HG03103 (cell line): ENCODE measurements at regions not wholly inside any gene's neighbourhood (a gene's known extent, or its start where the extent isn't known, plus 50 kb on each side); places are given as distances from the start of the nearest gene placed in this dataset.

Experiments
- ATAC-seq: cut with Tn5 transposase; IDR thresholded peaks from one replicate; pipeline ENCODE4 v1.9.1; 2021; ENCODE audit warnings: low read depth; ENCODE audit not compliant: unreplicated experiment

DNA sequence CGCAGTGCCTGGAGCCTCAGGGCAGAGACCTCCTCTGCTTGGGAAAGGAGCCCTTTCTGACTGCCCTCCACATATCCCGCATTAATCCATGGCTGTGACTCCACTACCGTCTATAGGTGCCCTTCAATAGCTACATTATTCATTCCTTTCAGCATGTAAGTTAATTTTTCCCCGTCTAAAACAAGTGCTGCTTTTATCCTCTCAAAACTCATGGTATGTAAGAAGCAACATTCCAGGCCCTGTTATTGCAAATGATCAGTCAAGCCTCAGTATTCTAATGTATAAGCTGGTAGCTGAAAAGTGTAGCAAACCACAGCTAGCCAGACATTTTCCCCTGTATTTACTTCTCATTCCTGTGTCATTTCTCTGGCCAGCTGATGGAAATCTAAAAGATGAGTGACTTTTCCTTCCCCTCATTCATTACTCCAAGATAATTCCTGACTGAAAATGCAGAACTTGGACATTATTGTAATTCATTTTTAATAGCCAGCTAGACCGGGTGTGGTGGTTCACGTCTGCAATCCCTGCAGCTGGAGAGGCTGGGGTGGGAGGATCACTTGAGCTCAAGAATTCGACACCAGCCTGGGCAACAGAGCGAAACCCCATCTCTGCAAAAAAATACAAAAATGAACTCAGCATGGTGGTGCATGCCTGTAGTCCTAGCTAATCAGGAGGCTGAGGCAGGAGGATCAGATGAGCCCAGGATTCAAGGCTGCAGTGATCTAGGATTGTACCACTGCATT lies 88.5 kb upstream of the SOD1 start:
- ATAC-seq = no peak

GRCh38 chr21:31566611-31567010 lies 92.9 kb upstream of the SOD1 start:
- ATAC-seq = no peak

DNA sequence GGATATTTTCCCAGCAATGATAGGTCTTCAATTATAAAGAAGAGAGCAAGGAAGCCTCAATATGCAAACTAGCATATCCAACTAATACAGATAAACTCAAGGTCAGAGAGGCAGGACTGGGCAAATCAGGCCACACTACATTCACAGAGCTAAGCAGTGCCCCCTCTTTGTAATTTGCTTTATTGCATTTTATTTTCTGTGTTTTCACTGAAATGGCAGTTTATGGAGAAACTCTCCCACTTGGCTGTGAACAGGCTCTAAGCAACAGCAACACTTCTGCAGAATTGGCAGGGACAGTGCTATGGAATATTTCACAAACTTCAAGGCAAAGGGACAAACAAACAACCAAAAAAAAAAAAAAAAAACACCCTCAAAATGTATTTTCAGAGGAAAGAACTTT lies 93.4 kb upstream of the SOD1 start:
- ATAC-seq = no peak

DNA sequence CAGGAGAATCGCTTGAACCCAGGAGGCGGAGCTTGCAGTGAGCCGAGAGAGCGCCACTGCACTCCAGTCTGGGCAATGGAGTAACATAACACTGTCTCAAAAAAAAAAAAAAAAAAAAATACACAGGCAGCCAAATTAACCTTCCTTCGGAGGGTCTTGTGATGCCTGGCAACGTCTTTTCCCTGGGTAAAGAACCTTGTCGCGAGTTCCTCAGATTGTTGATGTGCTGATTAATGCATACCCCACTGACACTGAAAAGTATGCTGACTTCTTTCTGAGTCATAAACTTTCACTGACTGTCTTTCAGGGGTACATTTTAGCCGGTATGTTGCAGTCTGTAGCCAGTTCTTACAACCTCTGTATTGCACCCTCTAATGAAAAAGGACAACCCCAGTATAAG lies 95.1 kb upstream of the SOD1 start:
- ATAC-seq = no peak

DNA sequence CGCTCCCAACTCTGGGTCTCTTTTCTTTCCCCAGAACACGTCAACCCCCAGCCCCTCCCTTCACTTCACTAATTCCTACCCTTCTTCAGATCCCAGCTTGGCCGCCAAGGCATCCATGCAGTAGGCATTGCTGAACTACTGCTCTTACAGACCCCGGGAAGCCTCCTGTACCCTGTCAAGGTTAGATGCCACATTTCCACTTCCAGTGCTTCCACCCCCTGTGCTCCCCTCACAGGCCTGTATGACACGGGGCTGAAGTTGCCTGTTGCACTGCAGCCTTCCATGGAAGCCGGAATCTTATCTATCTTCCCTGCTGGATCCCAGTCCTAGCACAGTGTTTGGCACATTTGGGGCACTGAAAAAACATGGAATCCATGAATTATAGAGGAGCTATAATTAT lies 99.0 kb upstream of the SOD1 start:
- ATAC-seq = no peak

DNA sequence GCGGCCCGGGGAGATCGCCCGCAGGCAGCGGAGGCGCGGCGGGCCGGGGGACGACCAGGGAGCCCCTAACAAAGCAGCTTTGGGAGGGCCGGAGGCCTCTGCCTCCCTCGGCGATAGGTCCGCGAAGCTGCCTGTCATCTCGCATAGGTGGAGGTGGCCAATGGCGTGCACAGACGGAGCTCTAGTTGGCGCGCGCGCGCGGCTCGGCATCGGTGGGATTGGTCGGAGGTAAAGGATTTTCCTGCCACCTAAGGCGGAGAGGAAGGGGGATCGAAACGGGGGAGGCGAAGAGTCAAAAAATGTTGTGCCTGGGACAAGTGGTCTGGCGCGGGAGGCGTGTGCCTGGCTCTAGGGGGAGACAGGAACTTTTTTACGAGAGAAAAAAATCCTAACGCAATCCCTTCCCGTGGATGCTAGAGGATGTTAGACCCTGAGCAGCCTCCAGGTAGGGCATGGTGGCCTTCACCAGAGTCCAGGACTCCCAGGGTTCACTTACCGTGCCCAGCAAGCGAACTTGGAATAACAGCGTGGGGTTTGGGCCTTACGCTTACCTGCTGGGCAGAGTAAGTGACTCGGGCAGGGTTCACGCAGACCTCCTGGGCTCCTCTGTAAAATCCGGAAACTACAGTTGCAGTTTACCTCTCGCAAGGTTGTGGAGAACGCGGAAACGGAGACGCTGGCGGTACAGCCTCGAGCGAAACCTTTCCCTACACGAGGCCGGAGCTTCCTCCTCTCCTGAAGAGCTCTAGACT lies 99.9 kb upstream of the SOD1 start:
- peak; percentile 65 for ATAC-seq

- peak; percentile 77 for ATAC-seq
Measured at GRCh38 chr21:31558962-31559367, 100.5 kb upstream of the SOD1 start.

- peak; percentile 1 for ATAC-seq
Measured at GRCh38 chr21:31558189-31558961, 101.1 kb upstream of the SOD1 start.

GRCh38 chr21:31557421-31558188 lies 101.9 kb upstream of the SOD1 start:
- no peak for ATAC-seq

DNA sequence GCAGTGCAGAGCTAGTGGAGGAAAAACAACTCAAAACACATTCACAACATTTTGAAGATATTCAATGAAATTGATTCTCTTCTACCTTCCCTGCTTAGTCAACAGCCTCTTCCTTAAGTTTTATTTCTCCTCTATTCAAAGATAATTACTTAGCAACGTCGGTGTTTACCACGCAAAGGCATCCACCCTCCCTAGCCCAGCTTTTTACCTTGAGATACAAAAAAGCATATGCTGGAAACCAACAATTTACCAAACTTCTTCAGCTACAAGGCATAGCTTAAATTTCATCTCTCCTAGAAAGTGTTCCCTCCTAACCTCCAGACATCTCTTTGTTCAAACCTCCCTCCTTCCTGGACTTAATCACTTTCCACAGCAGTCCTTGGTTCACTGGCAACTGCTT lies 102.8 kb upstream of the SOD1 start:
- ATAC-seq = no peak

DNA sequence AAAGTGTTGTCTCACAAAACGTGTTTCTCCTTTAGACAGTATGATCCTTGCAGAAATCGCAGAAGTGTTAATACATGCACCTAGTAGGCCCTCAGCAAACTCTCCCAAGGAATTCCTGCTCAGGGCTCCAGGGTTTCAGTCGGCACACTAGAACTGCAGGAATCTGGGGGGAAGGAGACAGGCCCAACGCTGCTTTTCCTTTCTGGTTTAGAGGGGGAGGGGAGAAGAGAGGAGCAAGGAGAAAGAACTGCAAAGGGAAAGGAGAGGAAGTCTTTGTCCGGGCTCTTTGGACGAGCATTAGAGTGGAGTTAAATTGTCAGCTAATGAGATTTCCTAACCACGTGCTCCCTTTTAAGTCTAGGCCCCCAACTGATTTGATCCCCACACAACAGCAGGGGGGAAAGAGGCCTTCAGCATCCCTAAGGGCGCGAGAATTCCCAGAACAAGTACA lies 103.7 kb upstream of the SOD1 start:
- ATAC-seq = no peak

GRCh38 chr21:31554511-31555022 lies 104.9 kb upstream of the SOD1 start:
- ATAC-seq = peak; percentile 41

DNA sequence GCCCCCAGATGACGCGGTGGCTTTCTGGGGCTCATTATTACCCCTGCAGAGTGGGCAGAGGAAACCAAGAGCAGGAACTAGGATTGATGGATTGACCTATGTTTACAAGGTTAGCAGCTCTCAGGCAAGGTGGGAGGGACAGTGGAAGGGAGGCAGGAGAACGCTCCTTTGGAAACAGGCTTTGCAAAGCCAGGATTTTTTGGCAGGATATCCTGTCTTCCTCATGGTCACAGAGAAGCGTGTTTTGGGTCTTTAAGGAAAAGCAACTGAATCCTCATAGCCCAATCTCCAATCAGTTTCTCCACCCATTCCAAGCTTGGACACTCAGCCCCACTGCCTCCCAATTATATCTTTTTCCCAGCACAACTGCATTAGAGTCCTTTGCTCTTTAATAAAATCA lies 105.6 kb upstream of the SOD1 start:
- no peak for ATAC-seq

DNA sequence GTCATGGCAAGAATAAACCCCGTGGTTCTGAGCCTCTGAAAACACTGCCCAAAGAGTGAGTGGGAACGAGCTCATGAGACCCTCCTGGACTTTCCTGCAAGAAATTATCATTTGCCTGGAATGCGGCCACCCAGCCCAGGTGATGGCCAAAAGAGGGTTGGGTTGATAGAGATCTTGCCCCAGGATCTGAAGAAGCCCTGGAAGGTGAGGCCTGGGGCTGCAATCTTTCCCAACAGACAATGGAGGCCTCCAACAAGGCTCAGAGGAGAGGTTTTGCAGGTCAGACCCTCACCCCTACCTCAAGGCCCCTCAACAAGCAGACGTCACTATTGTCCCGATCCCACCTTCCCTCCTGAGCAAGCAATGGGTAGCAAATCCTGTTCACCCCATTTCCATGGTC lies 106.0 kb upstream of the SOD1 start:
- ATAC-seq = no peak

GRCh38 chr21:31552826-31553225 lies 106.7 kb upstream of the SOD1 start:
- no peak for ATAC-seq

- no peak for ATAC-seq
Measured at GRCh38 chr21:31550070-31550469, 109.4 kb upstream of the SOD1 start.

GRCh38 chr21:31548688-31549087 lies 110.8 kb upstream of the SOD1 start:
- no peak for ATAC-seq

GRCh38 chr21:31546443-31547170 lies 112.9 kb upstream of the SOD1 start:
- no peak for ATAC-seq

GRCh38 chr21:31545036-31545435 lies 114.5 kb upstream of the SOD1 start:
- ATAC-seq = no peak

GRCh38 chr21:31543191-31543590 lies 116.3 kb upstream of the SOD1 start:
- ATAC-seq = no peak
